DMS53 treated with DMSO at 0.1 percent for 48 hours (cell line): ENCODE measurements at regions not wholly inside any gene's neighbourhood (a gene's known extent, or its start where the extent isn't known, plus 50 kb on each side); places are given as distances from the start of the nearest gene placed in this dataset.

Source experiments
- DNase-seq: peaks from one replicate; lab custom pipeline; 2025; ENCODE audit not compliant: unreplicated experiment; lab: John Stamatoyannopoulos, UW

GRCh38 chr10:120641695-120642094 lies 184.7 kb downstream of the PLPP4 start:
- no peak for DNase-seq

GRCh38 chr10:120643351-120643750 lies 186.3 kb downstream of the PLPP4 start:
- no peak for DNase-seq

- DNase-seq: no peak
These were observed 187.8 kb downstream of the PLPP4 start for GRCh38 chr10:120644556-120645410.

GRCh38 chr10:120646159-120646732 lies 189.2 kb downstream of the PLPP4 start:
- DNase-seq: no peak

GRCh38 chr10:120646738-120647456 lies 189.9 kb downstream of the PLPP4 start:
- no peak for DNase-seq

DNA sequence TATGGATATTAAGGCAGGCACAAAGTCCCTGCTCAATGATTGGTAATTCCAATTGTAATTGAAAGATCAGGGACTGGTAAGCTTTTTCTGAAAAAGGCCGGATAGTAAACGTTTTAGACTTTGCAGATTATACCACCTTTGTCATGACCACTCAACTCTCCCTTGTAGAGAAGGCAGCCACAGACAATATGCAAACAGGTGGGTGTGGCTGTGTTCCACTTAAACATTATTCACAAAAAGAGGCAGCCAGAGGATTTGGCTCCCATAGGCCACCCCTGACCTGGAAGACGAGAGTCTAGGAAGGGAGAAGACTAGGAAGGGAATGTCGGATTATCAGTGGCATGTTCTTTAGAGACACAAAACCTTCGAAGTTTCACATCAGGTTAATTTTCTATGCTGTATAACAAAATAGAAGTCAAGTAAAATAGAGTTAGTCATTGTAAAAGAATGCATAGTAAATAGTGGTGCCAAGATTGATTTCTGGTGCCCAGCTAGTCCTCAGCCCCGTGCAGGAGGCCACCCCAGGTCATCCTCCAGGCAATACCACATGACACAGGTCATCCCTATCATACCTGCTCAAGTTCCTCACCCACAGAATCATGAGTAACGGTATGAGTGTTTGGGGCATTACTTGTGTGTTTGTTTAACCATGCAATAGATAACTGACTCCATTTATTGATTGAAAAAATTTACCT lies 193.8 kb downstream of the PLPP4 start:
- DNase-seq: no peak

DNA sequence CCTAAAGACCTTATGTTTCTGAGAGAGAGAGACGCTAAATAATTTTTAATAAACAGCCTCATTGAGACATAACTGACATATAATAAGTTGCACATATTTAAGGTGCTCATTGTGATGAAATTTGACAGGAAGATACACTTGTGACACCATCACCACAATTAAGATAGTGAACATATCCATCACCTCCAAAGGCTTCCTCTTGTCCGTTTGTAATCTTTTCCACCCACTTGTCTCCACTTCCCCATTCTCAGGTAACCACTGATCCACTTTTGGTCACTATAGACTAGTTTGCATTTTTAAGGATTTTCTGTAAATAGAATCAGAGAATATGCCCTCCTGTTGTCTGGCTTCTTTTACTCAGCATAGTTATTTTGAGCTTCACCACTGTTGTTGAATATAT lies 195.1 kb upstream of the WDR11 start:
- DNase-seq: no peak

GRCh38 chr10:120657371-120657770 lies 193.8 kb upstream of the WDR11 start:
- DNase-seq: no peak

DNA sequence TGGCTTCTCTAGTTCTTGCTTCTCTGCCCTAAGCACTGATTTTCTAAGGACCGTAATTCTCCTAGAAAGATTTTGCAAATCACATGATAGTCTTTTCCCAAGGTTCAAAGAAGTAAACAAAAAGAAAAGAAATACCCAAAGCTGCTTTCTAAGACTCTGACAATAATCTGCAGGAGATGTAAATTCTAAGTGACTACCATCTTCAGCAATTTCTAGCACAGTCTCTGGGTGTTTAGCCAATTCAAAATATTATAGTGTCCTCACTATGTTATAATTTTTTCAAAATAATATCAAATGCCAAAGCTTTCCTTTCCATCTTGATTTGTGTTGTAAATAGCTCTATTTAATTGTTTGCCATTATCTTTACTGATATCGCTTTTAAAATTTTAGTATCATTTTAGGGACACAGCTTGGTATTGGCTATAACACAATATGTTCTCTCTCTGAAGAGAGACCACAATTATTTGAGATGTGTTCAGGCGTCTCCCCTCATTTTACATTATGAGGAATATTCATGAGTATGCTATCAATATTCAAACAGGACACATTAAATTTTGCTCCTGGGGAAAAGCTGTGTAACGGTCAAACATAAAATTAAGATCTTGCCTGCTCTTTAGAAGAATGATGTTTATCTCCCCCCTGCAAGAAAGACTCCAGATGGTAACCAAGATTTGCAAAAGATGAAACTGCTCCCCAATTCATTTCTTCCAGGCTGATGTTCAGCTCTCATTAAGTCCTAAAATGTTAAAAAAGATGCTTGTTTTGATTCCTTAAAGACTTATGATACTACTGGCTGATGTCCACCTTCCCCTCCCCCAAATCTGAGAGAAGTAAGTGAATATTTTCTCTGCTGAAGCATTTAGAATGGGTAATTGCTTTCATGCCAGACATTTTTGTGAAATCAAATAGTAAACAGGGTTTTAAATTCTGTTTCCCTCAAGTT lies 191.9 kb upstream of the WDR11 start:
- no peak for DNase-seq

DNA sequence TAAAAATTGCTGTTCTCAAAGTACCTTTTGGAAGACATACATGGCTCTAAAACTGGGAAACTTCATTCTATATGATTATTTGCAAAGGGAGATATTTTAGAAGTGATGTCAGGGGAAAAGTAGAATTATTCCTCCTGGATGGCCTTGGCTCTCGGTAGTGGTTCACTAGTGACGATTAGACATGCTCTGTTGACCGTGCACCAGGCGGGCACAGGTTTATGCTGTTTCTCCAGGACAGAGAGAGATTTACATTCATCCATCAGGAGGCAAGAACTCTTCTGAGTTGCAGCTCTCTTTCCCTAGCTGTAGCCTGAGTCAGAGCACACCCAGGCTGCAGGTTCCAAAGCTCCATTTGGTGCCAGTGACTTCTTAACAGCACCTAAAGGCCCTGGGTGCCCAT lies 184.9 kb upstream of the WDR11 start:
- DNase-seq: no peak

GRCh38 chr10:120667276-120667675 lies 183.9 kb upstream of the WDR11 start:
- no peak for DNase-seq

DNA sequence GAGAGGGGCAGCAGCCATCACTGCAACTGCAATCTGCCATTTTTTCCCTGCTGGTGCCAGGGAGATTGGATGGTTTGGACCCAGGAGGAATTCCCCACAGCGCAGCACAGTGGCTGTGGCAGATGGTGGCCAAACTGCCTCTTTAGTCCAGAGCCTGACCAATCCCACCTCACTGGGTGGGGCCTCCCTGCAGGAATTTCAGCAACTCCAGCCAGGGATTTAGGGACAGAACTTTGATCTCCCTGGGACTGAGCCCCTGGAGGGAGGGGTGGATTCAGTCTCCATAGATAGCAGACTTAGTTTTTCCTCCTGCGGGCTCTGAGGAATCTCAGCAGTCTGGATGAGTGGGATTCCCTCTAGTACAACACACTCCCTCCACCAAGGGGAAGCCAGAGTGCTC lies 179.7 kb upstream of the WDR11 start:
- no peak for DNase-seq

DNA sequence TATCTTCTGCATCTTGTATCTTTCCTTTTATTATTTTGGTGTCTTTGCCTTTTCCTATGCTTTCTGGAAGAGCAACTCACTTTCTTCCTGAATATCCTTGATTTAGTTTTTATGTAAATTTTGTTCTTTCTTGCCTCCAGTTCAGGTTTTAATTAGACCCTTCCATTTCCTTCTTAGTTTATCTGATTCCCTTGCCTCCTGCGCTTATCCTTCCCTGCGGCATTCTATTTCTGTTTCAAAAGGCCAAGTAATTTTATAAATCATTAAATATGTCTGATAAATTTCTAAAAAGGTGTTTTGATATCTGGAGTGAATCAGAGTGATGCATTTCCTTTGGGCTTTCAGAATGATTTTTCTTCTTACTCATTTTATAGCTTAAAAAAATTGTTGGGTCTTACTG lies 167.7 kb upstream of the WDR11 start:
- no peak for DNase-seq

GRCh38 chr10:120684226-120684625 lies 166.9 kb upstream of the WDR11 start:
- DNase-seq: no peak

DNA sequence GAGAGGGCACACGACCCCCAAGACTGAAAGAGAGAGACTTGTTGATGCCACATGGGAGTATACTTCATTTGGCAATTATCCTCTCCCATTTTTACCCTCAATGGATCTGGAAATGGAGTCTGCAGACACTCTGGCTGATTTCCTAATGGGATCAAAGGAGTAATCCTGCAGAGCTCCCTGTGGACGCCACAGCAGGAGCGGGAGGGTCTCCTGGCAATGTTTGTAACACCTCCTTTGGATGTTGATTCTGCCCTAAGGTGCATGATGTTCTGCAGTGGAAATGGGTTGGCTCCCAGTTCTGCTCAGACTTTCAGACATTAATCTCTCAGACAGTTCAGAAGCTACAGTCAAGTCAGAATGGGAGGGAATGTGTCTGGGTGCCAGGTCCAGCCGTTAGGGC lies 166.0 kb upstream of the WDR11 start:
- no peak for DNase-seq

- DNase-seq: no peak
These were observed 162.2 kb upstream of the WDR11 start for GRCh38 chr10:120688928-120689327.

GRCh38 chr10:120689777-120690529 lies 161.2 kb upstream of the WDR11 start:
- DNase-seq: no peak

DNA sequence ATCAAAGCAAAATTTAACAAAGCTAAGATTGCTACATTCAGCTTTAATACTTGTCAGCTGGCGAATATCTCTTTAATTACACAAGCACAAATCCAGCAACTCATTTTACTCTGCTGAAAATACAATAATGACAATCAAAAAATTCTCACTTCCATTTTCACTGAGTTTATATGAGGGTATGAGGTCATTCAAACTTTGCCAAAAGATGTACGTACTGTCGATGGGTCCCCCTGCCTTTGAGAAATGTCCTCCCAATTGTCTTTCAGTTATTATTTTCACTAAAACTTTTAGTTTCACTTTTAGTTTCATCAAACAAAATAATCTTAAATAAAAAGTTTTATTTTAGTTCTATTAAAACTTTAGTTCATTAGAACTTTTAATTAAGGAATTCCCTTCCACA lies 159.5 kb upstream of the WDR11 start:
- no peak for DNase-seq

GRCh38 chr10:120700426-120700825 lies 150.7 kb upstream of the WDR11 start:
- DNase-seq: no peak

GRCh38 chr10:120701381-120701780 lies 149.8 kb upstream of the WDR11 start:
- DNase-seq: no peak
